Subcutaneous abdominal adipose tissue (tissue), 5 donors: ENCODE measurements at regions not wholly inside any gene's neighbourhood (a gene's known extent, or its start where the extent isn't known, plus 50 kb on each side); places are given as distances from the start of the nearest gene placed in this dataset.

ENCODE experiments used
- H3K27ac ChIP-seq: one replicate; pipeline ENCODE4 v1.7.0; 2013; ENCODE audit warnings: low read depth, mild to moderate bottlenecking, inconsistent platforms, low read length, moderate library complexity
- H3K27me3 ChIP-seq, 5 donors: one replicate each; pipeline ENCODE4 v1.7.0; 2013; ENCODE audit warnings: low read length in 5 of 5, inconsistent platforms in 1 of 5; ENCODE audit not compliant: control insufficient read depth in 5 of 5, insufficient read depth in 4 of 5
- H3K36me3 ChIP-seq, 5 donors: one replicate each; pipeline ENCODE4 v1.7.0; 2013; ENCODE audit warnings: low read length in 5 of 5; ENCODE audit not compliant: control insufficient read depth in 5 of 5, insufficient read depth in 5 of 5
- H3K4me1 ChIP-seq, 5 donors: one replicate each; pipeline ENCODE4 v1.7.0; 2013; ENCODE audit warnings: low read length in 5 of 5, mild to moderate bottlenecking in 3 of 5, moderate library complexity in 1 of 5; ENCODE audit not compliant: control insufficient read depth in 5 of 5, insufficient read depth in 5 of 5
- H3K4me3 ChIP-seq, 5 donors: one replicate each; pipeline ENCODE4 v1.7.0; 2013; ENCODE audit warnings: low read length in 5 of 5, low read depth in 1 of 5
- H3K9ac ChIP-seq, 5 donors: one replicate each; pipeline ENCODE4 v1.7.0; 2013; ENCODE audit warnings: low read length in 5 of 5, mild to moderate bottlenecking in 4 of 5, moderate library complexity in 3 of 5
- H3K9me3 ChIP-seq, 5 donors: one replicate each; pipeline ENCODE4 v1.7.0; 2013; ENCODE audit warnings: low read length in 5 of 5; ENCODE audit not compliant: control insufficient read depth in 5 of 5
- donor health status: healthy.
- donor health status: healthy.
- donor health status: healthy.
- donor health status: healthy.
- donor health status: healthy.

DNA sequence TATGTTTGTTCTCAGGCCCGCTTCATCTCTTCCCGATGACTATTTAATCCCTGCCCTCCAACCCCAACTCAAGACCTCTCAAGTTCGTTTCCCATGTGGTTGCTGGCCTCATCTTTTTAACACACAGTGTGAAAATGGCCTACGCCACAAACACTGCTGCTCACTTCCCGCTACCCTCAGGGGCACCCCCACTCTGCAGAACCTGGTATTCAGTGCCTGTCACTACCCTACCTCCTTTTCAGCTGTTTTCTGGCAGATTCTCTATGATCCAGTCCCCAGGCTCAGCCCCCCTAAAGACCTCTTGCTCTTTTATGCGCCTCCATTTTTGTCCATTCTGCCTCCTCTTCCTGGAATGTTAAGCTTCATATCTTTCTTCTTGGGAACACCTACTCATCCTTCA lies 152.6 kb upstream of the C1orf174 start:
- H3K4me3 ChIP-seq: no peak overlapping the region
- no peaks in the 10 kb centered on the region for H3K36me3 ChIP-seq
- no peak overlapping the region for H3K27ac ChIP-seq
- H3K9ac ChIP-seq: no peak overlapping the region
- H3K4me1 ChIP-seq: no peaks in the 10 kb centered on the region
- no peaks in the 10 kb centered on the region for H3K9me3 ChIP-seq
- H3K27me3 ChIP-seq: peaks cover 12 to 33% (median 23%) of the 10 kb centered on the region in 5 donors

DNA sequence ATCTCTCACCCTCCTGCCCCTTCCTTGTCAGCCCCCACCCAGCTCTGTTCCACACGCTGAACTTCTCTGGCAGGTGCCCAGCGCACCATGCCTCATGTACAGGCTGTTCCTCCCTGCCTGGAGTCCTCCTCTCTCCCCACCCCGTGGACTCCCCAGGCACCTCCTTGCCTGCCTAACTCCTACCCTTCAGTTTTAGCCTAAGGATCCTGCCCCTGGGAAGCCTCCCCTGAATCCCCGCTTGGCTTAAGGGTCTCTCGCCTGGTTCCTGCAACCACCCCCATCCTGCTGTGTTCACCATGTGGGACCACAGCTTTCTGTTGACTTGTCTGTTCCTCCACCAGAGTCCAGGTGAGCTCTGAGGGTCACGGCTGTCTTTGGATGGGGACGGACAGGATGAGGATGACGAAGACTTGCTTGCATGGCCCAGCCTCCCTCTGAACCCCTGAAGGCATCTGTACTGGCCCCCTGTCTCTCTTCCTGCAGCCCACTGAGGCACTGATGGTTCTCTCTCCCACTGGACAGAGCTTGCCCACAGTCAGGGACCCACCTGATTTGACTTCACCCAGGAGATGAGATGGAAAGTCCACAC lies 153.2 kb upstream of the C1orf174 start:
- Histone ChIP-seq H3K4me1 (no peaks in the 10 kb centered on the region), H3K9me3 (no peaks in the 10 kb centered on the region), H3K36me3 (no peaks in the 10 kb centered on the region), H3K27me3 (peaks cover 12 to 29% (median 22%) of the 10 kb centered on the region in 5 donors), H3K27ac (no peak overlapping the region), H3K9ac (no peak overlapping the region), H3K4me3 (no peak overlapping the region)

DNA sequence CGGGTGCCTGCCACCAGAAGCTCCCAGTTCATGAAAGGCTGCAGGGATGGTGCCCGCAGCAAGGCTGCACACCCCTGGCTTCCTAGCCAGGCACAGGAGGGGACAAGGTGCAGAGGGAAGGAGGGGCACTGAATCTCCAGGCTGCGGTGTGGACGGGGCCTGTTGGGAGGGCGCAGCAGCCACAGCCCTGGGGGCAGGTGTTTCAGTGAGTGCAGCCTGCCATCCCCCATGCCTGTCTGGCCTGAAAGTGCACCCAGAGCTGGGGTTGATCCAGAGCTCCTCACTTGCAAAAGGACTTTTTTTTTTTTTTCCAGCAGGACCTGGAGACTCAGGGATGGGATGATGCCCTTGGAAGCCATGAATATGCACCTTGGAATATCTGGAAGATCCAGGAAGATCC lies 153.7 kb upstream of the C1orf174 start:
- Histone ChIP-seq H3K9ac (no peak overlapping the region), H3K27ac (no peak overlapping the region), H3K4me3 (no peak overlapping the region), H3K4me1 (no peaks in the 10 kb centered on the region), H3K9me3 (no peaks in the 10 kb centered on the region), H3K27me3 (peaks cover 12 to 26% (median 23%) of the 10 kb centered on the region in 5 donors), H3K36me3 (no peaks in the 10 kb centered on the region)

DNA sequence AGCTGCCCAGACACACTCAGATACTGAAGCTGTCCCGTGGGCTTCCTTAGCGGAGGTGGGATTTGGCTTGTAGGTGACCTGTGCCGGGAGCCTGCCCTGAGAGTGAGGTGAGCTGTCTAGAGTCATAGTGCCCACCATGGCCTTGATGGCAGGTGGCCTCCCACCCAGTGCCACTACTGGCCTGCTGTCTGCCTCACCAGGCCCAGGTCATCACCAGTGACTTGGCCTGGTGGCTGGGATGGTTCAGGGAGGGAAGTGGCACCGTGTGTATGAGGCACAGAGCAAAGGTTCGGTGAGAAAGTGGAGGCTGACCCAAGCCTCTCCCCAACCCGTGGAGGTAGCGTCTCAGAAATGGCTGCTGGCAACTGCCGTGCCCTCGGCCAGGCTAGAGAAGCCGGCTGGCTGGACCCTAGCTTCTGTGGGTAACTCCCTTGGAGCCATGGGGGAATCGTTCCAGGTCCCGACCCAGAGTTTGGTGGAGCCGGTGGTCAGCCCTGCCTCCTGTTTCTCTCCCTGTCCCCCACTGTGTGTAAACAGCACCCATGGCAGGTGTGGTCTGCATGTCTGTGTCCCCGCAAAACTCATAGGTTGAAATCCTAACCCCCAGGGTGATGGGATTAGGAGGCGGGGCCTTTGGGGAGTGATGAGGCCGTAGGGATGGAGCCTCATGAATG lies 155.4 kb upstream of the C1orf174 start:
- Histone ChIP-seq H3K27me3 (peaks cover 12 to 25% (median 19%) of the 10 kb centered on the region in 5 donors), H3K36me3 (no peaks in the 10 kb centered on the region), H3K4me1 (no peaks in the 10 kb centered on the region), H3K27ac (no peak overlapping the region), H3K9ac (no peak overlapping the region), H3K9me3 (no peaks in the 10 kb centered on the region), H3K4me3 (no peak overlapping the region)

DNA sequence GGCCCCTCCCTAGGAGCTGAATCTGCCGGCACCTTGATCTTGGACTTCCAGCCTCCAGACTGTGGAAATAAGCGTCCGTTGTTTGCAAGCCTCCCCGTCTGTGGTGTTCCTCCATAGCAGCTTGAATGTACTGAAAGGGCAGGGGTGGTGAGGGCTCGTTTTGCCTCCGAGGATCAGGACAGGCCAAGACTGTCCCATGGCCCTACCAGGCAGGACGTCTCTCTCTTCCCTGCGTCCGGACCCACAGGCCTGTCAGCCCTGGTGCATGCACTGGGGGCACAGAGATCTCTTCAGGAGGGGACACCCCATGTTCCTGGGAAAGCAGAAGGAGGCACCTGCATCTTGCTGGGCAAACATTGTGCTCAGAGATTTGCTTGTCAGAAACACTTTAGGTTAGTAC lies 156.3 kb upstream of the C1orf174 start:
- no peaks in the 10 kb centered on the region for H3K9me3 ChIP-seq
- H3K4me3 ChIP-seq: no peak overlapping the region
- H3K9ac ChIP-seq: no peak overlapping the region
- H3K27me3 ChIP-seq: peaks cover 10 to 19% (median 13%) of the 10 kb centered on the region in 5 donors
- H3K27ac ChIP-seq: no peak overlapping the region
- H3K4me1 ChIP-seq: no peaks in the 10 kb centered on the region
- H3K36me3 ChIP-seq: no peaks in the 10 kb centered on the region

DNA sequence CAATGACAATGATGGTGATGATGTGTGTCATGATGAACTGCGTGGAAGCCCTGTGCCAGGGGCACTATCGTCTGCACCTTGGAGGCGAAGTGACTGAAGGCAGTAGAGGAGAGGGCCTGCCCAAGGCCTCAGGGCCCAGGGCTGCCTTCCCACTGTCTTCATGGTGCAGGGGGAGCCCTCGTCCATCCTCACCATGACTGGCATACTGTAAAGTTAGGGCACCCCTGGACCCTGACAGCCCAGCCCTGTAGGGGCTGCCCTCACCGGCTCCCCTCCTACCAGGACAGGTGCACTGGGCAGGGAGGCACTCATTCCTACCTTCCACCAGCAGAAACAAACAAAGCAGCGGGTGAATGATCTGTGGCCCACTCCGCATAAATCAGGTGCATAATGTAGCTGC lies 156.9 kb upstream of the C1orf174 start:
- Histone ChIP-seq H3K9me3 (no peaks in the 10 kb centered on the region), H3K9ac (no peak overlapping the region), H3K36me3 (no peaks in the 10 kb centered on the region), H3K27ac (no peak overlapping the region), H3K4me1 (no peaks in the 10 kb centered on the region), H3K4me3 (no peak overlapping the region), H3K27me3 (peaks cover 10 to 18% (median 14%) of the 10 kb centered on the region in 5 donors)

DNA sequence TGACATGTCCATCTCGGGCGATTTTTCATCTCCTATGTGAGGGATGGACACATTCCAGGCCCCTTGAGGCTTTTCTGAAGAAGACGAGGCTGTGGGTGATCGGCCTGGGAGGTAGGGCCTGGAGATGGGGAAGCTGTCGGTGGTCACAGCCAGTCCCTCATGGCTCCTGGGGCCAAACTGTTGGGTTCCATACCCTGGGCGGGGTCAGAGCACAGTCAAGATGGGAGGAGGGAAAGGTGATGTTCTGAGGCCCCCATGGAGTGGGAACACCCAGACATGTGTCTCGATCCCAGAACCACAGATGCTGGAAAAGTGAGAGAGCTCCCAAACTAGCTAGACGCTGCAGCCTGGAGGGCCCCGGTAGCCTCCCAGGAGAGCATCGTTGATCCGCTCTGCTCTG lies 157.5 kb upstream of the C1orf174 start:
- no peaks in the 10 kb centered on the region for H3K9me3 ChIP-seq
- H3K36me3 ChIP-seq: no peaks in the 10 kb centered on the region
- no peaks in the 10 kb centered on the region for H3K4me1 ChIP-seq
- no peak overlapping the region for H3K9ac ChIP-seq
- no peak overlapping the region for H3K4me3 ChIP-seq
- H3K27me3 ChIP-seq: peaks cover 10 to 18% (median 14%) of the 10 kb centered on the region in 5 donors
- H3K27ac ChIP-seq: no peak overlapping the region

DNA sequence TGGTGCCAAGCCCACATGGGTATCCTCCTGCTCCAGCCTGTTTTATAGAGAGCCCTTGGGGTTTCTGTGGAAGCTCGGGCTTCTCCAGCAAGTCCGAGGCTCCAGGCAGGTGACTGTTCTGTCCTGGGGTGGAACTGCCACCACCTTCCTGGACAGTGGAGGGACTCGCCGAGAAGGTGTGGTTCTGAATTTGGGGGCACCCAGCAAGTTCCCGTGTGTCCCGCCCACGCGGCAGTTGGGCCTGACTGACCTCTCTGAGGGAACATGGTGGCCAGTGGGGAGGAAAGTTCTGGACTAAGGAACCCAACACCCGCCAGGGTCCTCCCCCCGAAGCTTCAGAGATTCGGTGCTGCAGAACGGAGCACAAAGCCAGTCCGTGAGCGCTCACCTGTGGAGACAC lies 158.1 kb upstream of the C1orf174 start:
- Histone ChIP-seq H3K9me3 (no peaks in the 10 kb centered on the region), H3K9ac (no peak overlapping the region), H3K27me3 (peaks cover 10 to 17% (median 14%) of the 10 kb centered on the region in 5 donors), H3K36me3 (no peaks in the 10 kb centered on the region), H3K4me3 (no peak overlapping the region), H3K4me1 (no peaks in the 10 kb centered on the region), H3K27ac (no peak overlapping the region)

DNA sequence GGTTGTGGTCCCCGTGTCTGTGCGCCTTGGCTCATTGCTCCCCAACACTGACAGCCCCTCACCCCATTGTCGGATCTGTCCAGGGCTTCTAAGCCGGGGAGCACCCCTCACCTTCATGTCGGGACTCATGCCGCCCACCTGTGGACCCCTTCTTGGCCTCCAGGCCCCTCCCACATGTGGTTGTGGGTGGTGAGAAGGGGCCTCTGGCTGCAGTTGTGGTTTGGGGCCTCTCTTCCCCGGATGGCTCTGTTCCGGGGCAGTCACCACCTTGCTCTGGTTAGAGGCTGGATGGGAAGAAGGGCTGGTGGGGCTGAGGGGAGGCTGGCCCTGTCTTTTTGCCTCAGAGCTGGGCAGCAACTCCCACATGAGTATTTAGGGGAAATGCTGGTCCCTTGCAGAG lies 158.6 kb upstream of the C1orf174 start:
- Histone ChIP-seq H3K9ac (no peak overlapping the region), H3K27ac (no peak overlapping the region), H3K36me3 (no peaks in the 10 kb centered on the region), H3K9me3 (no peaks in the 10 kb centered on the region), H3K4me1 (no peaks in the 10 kb centered on the region), H3K4me3 (no peak overlapping the region), H3K27me3 (peaks cover 10 to 15% (median 12%) of the 10 kb centered on the region in 5 donors)

DNA sequence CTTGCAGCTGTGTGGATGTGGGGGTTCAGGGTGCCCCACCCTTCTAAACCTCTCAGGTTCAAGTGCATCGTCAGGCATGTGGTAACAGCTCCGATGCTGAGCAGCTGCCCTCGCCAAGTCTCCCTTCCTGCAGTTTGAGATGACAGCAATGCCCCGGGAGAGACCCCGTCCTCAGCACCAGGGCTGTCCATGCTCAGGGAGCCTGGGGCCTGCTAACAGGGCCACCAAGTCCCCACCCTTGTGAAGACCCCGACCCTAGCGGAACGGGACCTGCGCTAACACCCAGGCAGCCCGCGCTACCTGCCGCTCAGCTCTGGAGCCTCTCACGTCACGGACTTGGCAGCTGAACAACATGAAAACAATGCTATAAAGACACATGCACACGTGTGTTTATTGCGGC lies 159.2 kb upstream of the C1orf174 start:
- peaks cover 0 to 2% (median 0%) of the 10 kb centered on the region in 5 donors for H3K9me3 ChIP-seq
- H3K27me3 ChIP-seq: peaks cover 10 to 15% (median 12%) of the 10 kb centered on the region in 5 donors
- H3K9ac ChIP-seq: no peak overlapping the region
- H3K36me3 ChIP-seq: no peaks in the 10 kb centered on the region
- no peak overlapping the region for H3K27ac ChIP-seq
- no peaks in the 10 kb centered on the region for H3K4me1 ChIP-seq
- no peak overlapping the region for H3K4me3 ChIP-seq
